ENCODE measurements at regions not wholly inside any gene's neighbourhood (a gene's known extent, or its start where the extent isn't known, plus 50 kb on each side); places are given as distances from the start of the nearest gene placed in this dataset.
A peak's percentile ranks its signal among the peaks of the same experiment; 100 is the strongest.

DNA sequence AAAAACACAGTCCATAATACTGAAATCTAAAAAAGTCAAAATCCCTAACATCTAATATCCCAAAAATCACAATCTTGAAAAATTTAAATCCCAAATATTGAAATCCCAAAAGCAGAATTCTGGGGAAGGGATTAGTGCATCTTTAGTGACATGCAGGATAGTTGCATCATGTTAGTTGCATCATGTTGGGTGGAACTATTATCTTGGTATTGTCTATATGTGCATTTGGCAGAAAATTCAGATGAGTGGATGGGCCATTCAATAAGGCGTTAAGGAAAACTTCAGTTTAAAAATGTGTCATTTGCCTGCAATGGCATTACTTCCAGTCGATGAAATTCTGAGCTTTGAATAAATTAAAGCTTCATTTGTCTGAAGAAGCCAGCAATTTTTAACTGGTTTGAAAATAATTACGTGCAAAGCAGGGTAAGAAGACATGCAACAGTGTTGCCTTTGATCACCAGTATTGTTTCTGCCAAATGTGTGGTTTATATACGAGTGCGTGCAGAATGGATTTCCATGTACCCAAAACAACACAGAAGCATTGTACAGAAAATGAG, 221.4 kb upstream of the NFE2L3 start:
- no peak for DNase-seq

DNA sequence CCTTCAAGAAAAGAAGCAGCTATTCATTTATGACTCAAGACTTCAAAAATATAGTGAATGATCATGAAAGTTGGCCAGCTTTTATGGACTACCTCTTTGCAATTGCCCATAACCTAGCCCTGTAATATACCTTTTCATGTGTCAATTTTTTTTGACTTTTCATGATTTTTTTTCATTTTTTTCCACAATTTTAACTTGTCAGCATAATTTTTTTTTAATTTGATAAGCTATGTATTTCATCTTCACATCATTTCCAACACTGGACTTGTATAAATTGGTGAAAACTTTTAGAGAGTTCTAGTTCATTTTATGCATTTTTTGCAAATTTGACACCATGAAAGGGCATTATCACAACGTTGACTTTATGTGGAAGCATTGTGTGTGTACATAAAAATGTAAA, 220.8 kb upstream of the NFE2L3 start:
- no peak for DNase-seq

DNA sequence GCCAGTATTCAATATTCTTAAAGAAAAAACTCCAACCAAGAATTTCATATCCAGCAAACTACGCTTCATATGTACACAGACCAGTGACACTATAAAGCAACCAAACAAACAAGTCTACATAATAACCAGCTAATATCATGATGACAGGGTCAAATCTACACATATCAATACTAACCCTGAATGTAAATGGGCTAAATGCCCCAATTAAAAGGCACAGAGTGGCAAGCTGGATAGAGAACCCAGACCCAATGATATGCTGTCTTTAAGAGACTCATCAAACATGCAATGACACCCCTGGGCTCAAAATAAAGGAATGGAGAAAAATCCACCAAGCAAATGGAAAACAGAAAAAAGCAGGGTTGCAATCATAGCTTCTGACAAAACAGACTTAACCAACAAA, 218.1 kb upstream of the NFE2L3 start:
- DNase-seq: no peak

DNA sequence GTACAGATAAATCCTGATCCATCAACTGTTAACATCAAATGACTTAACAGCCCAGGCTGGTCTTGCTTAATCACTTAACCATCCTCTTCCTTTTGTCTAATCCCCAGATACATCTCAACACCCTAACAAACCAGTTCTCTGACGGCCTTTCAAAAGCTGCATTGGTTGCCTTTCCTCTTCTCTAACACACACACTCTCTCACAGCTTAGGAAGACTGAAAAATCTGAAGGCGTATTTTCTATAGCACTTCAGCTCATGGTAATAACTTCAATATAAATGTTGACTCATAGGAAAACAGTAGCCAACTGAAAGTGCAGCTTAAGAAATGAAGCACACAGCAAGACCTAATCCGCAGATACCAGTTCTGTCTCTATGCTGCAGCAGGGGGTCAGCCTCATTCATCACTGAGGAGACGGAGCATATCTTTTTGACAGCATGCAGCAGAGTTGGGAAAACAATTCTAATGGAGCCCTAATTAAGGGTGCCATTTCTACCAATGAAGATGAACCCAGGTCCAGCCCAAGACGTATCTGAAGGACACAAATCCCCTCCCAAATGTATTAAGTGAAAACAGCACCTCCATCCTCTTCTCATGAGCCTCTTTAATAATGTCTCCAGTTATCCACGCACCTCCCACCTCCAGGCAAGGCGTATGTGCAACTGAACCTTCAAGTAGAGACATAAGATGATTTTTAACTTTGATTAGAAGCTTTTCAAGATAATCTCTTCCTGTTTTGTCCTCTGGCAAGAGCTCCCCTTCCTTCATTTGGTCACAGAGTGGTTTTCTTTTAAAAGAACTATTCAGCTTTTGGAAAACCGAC, 211.7 kb upstream of the NFE2L3 start:
- peak; percentile 18 for DNase-seq

DNA sequence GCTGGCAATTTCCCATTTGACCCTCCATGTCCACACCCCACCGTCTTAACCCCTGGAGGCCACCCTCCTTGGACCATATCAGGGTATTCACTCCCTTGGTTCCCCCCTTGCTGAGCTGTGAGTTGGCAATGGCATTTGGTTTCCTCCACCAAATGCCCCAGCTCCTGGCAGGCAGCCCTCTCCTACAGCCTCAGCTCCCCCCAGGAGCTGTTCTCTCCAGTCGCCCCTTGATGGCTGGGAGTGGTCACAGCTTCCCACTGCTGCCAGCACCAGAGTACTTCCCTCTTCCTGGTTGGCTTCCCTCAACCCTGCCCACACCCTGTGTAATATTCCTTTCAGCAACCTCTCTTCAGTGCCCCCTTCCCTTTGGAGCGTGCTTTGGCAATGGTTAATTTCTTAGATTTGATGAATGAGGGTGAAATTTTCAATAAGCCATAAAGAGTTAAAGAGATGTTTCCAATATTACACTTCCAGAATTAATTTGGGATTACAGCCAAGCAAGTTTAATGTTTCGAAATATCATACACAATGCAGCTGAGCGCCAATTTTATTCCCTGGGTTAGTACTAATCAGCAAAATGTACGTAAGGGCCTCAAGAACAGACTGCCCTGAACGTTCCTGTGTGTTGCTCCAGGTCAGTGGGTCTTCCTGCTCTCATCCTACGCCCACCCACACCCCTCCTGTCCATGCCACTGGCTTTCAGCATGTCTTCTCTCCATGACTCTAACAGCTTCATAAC, 207.1 kb upstream of the NFE2L3 start:
- no peak for DNase-seq

DNA sequence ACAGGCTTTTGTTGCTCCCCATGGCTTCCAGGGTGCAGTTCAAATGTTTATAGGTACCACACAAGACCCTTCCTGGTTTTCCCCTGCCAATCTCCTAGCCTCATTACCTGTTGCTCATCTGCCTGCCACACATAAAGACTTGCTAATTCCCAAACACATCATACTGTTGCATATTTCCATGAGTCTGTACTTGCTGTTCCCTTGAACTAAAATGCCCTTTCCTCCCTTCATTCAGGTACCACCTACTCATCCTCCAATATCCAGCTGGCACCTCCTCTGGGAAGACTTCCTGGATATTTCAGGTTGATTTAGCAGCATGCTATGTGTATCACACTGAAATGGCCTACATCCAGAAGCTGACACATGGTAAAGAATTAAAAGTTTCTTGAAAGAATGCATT, 206.4 kb upstream of the NFE2L3 start:
- DNase-seq: no peak

DNA sequence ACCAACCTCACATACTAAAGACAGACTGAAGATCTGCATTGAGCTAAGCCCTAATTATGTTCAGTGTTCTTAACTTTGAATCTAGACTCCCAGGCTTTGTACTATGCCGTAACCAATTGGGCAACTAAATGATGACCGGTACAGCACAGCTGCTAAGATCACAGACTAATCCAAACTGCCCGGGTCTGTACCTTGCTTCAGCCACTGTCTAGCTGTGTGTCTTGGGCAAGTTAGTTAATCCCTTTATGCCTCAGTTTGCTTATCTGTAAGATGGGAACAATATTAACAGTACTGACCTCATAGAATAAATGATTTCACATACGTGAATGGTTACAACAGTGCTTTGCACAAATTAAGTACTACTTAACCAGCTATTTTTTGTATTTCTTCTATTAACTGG, 205.8 kb upstream of the NFE2L3 start:
- DNase-seq: no peak

DNA sequence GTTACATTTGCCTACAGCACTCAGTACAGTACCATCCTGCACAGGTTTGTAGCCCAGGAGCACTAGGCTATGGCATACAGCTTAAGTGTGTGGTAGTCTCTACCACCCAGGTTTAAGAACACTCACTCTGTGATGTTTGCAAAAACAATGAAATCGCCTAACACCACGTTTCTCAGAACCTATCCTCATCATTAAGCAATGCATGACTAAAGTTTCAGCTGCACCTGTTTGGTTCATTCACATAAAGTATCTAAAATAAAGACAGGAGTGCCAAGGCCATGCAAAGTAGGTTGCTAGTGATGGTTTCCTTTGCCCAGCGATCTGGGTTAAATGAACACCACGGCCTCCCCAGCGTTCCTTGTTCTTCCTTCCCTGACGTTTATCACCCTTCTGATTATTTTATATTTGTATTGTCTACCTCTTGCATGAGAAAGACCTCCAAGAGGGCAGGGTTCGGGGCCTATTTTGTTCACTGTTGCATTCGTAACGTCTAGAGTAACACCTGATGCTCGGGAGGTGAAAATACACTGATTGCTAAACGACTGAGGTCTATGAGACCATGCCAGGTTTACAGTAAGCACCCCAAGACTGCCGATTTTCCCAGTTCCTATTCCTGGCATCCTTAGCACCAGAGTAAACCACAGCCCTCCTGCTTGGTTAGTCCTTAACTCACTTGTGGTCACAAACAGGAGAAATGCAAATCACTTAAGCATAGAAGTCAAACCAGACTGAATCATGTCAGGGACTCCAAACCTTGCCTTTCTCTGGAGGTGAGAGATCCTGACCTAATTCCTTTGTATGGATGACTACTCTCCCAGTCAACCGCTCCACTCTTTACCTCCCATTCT, 204.1 kb upstream of the NFE2L3 start:
- no peak for DNase-seq

DNA sequence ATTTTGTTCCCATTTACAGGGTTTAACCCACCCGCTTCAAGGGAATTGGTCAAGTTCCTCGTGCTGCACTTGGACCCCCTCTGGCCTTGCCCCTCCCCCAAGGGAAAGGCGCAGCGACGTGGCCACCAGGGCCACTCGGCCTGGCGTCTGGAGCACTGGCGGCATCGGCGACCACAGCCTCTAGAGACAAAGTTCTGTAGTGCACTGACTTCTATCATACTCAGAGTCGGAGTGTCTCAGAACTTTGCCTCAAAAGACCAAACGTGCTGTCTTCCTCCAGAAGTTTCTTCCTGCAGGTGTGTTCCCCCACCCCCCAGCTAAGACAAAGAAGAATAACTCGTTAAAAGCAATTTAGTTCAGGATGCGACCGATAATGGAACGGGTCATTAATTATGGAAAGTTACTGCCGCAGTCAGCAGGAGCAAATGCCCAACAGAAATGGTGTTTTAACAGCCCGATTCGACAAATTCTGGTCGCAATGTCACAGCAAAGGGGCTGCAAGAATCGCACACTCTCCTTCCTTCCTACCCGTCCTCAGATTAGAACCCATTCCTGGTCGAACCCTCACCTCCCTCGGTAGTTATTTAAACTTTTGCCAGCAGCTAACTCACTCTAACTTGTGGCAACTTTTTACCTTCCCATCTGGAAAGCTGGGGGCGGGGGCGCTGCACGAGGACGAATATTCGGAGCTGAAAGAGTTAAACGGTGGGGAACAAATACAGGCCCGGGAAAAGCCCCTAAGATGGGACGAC, 202.1 kb upstream of the NFE2L3 start:
- peak; percentile 12 for DNase-seq

DNA sequence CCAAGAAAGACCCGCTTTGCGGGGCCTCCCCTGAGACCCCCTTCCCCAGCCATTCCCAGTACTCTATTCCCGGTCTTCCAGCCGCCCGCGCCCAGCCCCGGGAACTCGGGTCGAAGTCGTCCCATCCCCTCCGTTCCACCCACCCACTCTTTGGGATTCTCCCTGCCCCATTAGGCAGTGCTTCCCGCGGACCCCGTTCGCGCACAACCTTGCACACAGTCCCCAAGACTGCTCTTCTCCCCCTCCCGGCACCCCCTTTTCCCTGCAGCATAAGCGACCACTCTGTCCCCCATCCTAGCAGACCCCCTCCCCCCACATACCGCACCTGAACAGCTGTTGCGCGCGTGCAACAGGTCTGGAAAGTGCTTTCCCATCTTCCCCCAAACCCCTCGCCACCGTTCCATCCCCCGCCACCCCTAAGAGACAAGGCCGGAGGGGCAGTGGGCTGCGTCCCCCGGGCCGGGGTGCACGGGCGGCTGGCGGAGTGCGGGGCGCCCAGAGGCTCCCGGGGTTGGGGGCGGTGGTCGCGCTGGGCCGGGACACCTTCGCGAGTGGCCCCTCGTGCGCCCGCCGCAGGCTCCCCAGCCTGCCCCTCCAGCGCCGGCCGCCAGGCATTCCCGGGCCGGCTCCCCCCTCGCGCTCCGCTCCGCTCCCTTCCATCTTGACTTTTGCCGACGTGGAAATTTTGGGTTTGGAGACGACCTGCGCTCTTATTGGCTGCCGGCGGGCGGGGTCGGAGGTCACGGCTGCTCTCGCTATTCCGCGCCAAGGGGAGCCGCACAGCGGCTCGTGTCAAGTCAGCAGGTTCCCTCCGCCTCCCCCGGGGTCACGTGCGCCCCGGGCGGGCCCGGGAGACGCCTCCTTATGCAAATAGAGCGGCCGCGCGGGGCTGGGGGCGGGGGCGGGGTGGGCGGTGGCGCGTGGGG, 201.2 kb upstream of the NFE2L3 start:
- peak; percentile 89 for DNase-seq

DNA sequence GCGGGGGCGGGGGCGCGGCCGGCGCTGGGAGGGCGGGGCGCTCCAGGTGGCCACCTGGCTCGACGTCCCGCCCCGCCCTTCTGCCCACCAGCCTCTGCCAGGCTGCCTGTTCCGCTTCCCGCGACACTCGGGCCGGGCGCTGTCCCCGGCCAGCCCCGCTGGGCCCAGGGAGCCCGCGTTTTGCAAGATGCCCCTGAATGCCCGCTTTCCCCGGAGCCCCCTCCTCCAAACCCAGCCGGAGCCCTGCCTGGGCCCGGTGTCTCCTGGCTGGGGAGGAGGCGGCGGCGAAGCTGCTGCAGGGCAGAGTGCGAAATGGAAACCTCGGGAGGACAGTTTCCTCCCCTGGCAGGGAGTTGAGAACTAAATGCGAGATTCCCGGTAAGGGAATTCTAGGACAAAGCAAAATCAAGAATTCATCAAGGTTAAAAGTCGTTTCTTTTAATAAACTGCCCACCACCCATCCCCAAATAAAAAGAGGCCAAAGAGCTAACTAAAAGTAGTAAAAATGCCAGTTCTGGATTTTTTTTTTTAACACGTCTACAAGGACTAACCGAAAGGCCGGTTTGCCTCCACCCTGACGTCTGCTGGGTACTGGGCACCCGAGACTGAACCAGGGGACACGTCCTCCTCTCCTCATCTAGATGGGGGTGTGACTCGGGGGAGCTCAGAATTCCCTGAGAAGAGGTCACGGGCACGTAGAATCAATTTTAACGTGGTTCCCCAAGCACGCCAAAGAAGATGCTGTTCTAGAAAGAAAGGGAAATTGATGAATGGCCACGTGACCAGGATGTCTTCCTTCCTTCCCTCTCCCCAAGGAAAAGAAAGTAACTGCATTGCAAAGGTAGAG, 200.4 kb upstream of the NFE2L3 start:
- peak; percentile 11 for DNase-seq

DNA sequence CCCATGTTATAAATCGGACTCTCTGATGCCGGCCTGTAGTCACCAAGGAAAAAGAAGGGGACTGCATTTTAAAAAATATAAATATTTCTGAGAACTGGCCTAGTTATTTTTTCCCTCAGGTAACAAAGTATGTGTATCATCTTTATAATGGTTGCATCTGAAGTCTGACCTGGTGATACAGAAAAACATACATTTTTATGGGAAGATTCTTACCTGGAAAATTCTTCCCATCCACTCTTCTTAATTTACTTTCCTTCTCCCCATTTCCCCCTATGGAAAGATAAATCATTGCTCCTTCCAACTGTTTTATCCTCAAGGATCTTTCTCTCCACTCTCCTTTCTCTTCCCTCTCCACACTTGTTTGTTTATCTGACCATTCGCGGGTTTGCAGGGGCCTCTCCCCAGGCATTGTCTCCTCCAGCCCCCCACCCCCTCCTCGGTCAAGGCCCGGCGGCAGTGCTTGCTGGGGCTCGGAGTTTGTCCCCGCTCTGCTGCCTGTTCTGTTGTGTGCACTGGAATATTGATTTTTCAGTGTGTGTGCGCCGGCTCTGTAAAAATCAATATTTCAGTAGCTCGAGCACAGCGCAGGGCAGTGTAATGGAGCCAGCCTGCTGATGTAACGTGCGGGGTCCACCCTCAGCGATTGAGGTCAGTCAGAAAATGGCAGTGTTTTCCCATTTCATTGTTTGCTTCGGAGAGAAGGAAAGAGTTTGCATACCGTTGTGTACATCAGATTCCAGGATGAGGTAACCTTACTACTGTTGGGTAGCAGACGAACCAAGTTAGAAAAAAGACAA, 199.5 kb upstream of the NFE2L3 start:
- no peak for DNase-seq

DNA sequence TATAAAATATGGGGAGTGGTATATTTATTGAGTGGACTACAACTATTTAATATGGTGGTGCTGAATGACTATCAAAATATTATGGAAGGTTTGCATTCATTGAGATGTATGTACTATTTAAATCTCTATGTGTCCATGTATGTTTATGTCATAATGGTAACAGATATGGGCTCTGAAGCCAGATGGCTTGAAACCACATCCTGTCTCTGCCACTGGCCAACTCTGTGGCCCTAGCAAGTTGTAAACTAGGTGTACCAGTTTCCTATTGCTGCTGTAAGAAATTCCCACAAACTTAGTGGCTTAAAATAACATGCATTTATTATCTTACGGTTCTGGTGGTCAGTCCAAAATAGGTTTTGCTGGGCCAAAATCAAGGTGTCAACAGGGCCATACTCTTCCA, 198.1 kb upstream of the NFE2L3 start:
- DNase-seq: no peak

DNA sequence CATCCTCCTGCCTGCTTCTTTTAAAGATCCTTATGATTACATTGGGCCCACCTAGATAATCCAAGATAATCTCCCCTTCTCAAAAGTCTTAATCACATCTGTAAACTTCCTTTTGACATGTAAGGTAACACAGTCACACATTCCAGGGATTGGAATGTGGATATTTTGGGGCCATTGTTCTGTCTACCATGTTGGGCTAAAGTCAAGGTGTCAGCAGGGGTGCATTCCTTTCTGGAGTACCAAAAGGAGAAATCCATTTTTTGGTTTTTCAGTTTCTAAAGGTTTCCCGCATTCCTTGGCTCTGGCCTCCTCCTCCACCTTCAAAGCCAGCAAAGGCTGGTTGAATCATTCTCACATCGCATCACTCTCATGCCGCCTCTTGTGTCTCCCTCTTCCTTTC, 197.6 kb upstream of the NFE2L3 start:
- DNase-seq: no peak

DNA sequence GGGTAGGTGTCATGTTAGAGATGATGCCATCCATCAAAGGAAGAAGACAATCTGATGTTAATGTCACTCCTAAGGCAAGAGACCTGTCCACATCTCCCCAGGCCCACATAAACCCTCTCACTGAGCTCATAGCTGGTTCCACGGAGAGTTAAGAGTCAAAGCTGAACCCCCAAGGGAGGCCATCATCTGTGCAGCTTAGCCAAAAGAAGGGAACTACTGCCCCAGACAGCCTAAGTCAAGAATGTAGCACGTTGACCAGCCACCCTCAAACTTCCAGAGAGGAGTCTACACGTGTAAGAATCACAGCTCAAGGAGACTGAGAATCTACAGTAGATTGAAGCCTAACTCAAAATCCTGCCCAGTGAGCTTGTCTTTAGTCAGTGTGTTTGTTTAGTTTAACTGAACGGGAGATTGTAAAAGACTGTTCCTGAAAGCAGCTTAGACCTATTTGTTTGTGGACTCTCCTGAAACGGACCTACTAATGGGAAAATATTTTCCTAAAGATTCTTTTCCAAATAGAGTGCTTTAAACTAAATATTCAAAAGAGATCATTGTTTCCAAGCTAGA, 192.7 kb upstream of the NFE2L3 start:
- no peak for DNase-seq

DNA sequence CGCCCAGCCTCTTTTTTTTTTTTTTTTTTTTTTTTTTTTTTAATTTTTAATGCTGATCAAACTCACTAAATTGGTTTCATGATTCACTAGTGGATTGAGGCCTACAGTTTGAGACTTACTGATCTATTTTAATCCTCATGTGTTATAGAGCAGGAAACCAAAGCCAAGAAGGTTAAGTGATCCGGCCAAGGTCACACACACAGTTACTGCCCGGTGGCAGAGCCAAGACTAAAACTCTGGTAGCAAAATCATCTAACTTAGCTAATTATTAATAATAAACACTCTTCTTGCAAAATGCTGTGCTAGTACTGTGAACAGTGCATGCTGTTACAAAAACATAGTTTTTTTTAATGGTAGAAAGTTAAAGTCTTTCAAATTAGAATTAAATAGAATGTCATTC, 188.3 kb upstream of the NFE2L3 start:
- DNase-seq: no peak

DNA sequence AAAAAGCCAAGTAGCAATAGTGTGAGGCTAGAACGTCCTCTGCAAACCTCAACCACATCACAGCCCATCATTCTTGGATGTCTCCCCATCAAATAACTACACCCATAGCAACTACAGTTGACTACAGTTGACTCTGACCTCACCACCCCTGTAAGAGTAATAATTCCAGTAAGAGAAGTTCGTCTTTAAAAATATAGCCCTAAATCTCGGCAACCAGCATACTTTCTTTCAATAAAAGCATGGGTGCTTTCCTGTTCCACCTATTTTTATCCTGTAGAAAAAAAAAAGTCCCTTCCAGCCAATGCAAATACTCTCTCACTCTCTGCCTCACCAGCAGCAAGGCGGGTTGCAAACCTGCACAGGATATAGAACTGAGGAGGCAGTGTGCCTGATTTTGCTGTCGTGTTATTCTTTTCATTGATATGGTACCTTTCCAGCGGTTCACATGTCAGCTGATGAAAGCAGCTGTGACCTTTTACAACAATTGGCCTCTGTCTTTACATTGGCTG, 187.5 kb upstream of the NFE2L3 start:
- DNase-seq: no peak

DNA sequence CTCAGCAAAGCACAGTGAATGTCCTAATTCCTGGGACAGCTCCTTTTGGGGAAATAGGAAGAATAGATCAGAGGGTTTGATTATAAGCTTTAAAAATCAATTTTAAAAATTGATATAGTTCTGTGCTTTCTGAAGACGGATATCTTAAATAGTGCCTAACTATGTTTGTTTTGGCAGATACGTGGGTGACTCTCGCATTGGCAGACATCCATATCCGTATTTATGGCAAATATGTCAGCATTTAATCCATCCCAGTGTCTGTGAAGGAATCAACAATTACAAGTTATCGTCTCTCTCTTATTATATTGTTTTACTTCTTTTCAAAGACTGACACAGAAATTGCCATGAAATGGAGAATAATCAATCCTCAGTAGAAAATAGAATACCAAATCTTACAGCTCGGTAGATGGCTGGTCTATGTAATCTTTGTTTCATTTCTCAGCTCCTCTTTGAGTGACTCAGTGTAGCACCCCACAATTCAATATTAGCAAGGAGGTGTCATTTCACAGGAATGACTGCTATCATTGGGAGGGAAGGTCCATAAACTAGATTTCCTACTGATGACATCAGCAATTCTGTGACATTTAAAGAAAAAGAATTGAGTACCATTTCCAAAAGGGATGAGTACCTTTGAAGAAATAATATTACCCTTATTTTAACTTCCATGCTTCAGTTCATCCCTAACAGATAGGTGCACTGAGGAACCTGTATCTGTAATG, 186.4 kb upstream of the NFE2L3 start:
- DNase-seq: no peak

Measured in fibroblast of skin of scalp (primary cell).